AG09319 (cell line): ENCODE measurements at regions not wholly inside any gene's neighbourhood (a gene's known extent, or its start where the extent isn't known, plus 50 kb on each side); places are given as distances from the start of the nearest gene placed in this dataset.

Source experiments
- DNase-seq: peaks from one replicate; pipeline ENCODE4 v3.0.0-alpha.2; 2010; ENCODE audit warnings: low read depth; ENCODE audit errors: extremely low read depth
- CTCF ChIP-seq: IDR thresholded peaks from 2 replicates; pipeline ENCODE4 v1.5.1; 2011; ENCODE audit warnings: low read depth, mild to moderate bottlenecking, inconsistent platforms, low read length, moderate library complexity

DNA sequence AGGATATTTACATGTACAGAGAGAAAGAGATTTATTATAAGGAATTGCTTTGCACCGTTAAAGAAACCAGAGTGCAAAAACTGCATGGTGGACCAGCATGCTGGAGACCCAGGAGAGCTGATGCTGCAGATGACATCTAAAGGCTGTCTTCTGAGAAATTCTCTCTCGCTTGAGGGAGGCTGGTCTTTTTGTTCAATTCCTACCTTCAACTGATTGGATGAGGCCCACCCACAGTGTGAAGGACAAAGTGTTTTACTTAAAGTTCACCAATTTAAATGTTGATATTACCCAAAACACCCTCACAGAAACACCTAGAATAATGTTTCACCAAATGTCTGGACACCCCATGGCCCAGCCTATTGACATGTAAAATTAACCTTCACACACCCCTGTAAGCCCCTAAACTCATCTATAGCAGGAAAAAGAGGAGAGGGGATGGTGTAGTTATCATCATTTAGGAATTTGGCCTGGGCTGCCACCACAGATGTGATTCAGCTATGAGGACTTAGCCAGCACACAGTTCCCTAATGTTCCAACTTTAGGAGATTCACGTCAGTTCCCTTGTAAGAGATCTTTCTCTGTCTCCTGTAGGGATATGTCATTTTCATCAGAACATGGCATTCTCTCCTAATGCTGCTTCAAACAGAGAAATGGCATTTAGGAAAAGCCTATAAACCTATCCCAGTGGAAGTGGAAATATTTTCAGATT lies 358.2 kb upstream of the TLE4 start:
- TF ChIP-seq CTCF, result no peak
- no peak for DNase-seq

GRCh38 chr9:79215821-79216220 lies 355.9 kb upstream of the TLE4 start:
- no peak for TF ChIP-seq CTCF
- no peak for DNase-seq

- no peak for TF ChIP-seq CTCF
Observed at GRCh38 chr9:79220251-79220650, 351.5 kb upstream of the TLE4 start.

GRCh38 chr9:79220666-79221065 lies 351.1 kb upstream of the TLE4 start:
- TF ChIP-seq CTCF, result no peak
- no peak for DNase-seq

More at GRCh38 chr9:79220251-79220650, 351.5 kb upstream of the TLE4 start:
- DNase-seq, result no peak

DNA sequence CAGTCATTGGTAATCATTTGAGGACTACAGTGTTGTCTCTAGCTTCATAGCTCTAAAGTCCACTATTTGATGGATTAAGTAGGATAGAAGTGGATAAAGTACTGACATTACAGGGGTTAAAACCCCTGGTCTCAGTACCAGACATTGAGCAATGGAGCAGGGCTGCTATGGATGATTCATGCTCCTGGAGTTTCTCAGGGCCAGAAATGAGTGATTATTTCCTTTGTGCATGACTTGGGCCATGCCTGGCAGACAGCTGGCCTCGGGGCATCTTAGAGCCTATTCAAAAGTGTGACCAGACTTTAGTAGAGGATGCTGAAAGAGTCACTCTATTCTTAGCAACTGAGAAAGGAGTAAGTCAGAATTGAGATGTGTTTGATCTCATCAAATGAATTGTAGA lies 350.7 kb upstream of the TLE4 start:
- TF ChIP-seq CTCF, result no peak
- peak; percentile 76 for DNase-seq

DNA sequence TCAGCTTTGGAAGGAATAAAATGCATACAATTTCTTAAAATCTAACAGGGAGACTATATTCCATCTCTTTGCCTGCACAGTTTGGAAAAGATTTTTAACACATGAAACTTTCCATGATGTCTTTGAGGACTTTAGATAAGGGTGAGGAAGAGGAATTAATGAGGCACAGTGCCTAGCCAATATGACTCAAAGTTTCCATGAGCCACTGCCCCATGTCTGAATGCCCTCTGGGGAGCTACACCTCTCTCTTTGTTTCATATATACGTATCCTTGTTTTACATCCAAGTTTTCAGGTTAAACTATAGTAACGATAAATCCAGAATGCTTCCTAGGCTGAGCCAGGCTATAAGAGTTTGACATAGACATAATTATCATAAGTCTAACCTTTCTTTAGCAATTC lies 349.3 kb upstream of the TLE4 start:
- TF ChIP-seq CTCF, result no peak
- DNase-seq, result no peak

GRCh38 chr9:79224672-79225433 lies 346.9 kb upstream of the TLE4 start:
- no peak for TF ChIP-seq CTCF
- DNase-seq, result peak; percentile 73
